WI38 (cell line): ENCODE measurements at regions not wholly inside any gene's neighbourhood (a gene's known extent, or its start where the extent isn't known, plus 50 kb on each side); places are given as distances from the start of the nearest gene placed in this dataset.

ENCODE experiments used
- H3K4me3 ChIP-seq: 2 replicates; pipeline ENCODE4 v1.5.1; 2011; ENCODE audit warnings: low read depth, mild to moderate bottlenecking, control low read depth, low read length
- TF ChIP-seq, protein P1 (sequence below): IDR thresholded peaks from 2 replicates; pipeline ENCODE4 v1.5.1; 2012; ENCODE audit warnings: low read depth, mild to moderate bottlenecking, control low read depth, low read length

DNA sequence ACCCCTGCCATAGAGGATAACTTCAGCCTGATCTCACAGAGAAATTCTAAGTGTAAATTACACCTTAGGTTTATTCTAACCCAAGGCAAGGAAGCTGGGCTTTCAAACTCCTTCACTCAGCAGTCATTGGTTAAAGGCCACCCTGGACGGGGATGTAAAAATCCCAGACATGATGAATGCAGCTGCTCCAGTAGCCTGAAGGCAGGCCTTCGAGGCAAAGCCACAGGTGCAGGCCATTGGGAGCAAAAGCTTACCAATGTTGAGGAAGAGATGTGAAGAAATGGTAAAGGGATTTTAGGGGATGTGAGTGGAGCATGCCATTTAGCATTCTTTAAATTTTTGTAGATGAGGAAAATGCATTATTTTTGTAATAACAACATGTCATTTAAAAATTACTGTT, 514.4 kb downstream of the XYLT1 start:
- TF ChIP-seq, protein P1, sequence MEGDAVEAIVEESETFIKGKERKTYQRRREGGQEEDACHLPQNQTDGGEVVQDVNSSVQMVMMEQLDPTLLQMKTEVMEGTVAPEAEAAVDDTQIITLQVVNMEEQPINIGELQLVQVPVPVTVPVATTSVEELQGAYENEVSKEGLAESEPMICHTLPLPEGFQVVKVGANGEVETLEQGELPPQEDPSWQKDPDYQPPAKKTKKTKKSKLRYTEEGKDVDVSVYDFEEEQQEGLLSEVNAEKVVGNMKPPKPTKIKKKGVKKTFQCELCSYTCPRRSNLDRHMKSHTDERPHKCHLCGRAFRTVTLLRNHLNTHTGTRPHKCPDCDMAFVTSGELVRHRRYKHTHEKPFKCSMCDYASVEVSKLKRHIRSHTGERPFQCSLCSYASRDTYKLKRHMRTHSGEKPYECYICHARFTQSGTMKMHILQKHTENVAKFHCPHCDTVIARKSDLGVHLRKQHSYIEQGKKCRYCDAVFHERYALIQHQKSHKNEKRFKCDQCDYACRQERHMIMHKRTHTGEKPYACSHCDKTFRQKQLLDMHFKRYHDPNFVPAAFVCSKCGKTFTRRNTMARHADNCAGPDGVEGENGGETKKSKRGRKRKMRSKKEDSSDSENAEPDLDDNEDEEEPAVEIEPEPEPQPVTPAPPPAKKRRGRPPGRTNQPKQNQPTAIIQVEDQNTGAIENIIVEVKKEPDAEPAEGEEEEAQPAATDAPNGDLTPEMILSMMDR: no peak

DNA sequence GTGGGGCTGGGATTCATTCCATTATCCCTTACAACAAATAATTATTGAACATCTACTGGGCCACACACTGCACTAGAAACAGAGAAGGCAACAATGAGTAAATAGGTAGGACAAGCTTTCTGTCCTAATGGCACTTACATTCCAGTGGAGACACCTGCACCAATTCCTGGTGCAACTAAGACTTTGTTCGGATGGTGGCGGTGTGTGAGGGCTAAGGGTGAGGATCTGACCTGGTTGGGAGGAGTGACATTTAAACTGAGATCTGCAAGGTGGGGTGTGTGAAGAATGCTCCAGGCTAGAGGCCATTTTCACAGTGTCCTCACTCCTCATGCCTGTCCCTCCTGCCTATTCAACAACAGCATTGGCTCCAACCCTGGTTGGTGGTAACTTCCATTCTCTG, 510.0 kb downstream of the XYLT1 start:
- H3K4me3 ChIP-seq: no peak overlapping the region
- TF ChIP-seq, protein P1: no peak

More for the DNA sequence above, 514.4 kb downstream of the XYLT1 start:
- no peak overlapping the region for H3K4me3 ChIP-seq

DNA sequence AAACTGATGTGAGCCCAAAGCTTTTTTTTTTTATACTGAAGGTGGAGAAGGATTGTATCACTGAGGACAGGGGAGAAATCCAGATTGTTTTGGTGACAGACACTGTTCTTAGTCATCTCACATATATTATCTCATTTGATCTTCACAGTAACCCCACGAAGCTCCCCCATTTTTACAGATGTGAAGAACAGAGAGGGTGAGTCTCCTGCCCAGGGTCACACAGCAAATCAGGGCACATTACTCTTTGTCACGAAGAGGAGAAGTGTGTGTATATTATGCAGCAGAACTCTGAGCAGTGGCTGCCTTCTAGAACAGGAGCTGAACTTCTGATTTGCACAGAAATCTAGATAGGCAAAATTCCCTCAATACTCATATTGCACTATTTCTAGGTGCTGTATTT, 504.3 kb downstream of the XYLT1 start:
- no peak overlapping the region for H3K4me3 ChIP-seq
- TF ChIP-seq, protein P1: no peak

DNA sequence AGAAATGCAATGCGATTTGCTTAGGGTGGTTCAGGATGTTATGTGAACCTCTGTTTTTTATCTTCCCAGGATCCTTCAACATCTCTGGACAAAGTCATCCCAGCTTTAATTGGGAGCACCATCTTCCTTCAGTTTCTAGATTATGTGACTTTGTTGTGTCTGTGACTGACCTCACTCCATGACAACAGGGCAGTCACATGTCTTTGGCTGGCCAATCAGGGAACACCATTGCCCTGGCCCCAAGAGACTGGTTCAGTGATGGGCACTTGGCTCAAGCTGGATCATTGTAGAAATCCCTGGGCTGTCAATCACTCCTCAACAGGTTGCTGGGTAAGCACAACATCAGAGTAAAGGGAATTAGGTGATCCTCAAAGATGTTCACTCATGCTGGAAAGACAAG, 499.7 kb downstream of the XYLT1 start:
- TF ChIP-seq, protein P1: no peak

DNA sequence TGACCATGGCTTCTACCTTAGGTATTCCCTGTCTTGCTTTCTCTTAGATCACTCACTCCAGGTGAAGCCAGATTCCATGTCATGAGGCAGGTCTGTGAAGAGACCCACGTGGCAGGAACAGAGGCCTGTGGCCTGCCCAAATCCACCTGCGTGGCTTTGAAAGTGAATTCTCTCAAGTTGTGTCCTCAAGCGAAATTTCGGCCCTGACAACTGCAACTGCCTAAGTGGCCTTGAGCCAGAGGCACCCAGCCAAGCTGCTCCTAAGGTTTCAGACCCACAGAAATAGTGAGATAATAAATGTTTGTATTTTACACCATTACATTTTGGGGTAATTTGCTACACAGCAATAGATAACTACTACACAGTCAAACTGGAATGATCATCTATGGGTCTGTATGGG, 497.9 kb downstream of the XYLT1 start:
- TF ChIP-seq, protein P1: no peak
- H3K4me3 ChIP-seq: no peak overlapping the region

More for the DNA sequence above, 499.7 kb downstream of the XYLT1 start:
- H3K4me3 ChIP-seq: no peak overlapping the region

DNA sequence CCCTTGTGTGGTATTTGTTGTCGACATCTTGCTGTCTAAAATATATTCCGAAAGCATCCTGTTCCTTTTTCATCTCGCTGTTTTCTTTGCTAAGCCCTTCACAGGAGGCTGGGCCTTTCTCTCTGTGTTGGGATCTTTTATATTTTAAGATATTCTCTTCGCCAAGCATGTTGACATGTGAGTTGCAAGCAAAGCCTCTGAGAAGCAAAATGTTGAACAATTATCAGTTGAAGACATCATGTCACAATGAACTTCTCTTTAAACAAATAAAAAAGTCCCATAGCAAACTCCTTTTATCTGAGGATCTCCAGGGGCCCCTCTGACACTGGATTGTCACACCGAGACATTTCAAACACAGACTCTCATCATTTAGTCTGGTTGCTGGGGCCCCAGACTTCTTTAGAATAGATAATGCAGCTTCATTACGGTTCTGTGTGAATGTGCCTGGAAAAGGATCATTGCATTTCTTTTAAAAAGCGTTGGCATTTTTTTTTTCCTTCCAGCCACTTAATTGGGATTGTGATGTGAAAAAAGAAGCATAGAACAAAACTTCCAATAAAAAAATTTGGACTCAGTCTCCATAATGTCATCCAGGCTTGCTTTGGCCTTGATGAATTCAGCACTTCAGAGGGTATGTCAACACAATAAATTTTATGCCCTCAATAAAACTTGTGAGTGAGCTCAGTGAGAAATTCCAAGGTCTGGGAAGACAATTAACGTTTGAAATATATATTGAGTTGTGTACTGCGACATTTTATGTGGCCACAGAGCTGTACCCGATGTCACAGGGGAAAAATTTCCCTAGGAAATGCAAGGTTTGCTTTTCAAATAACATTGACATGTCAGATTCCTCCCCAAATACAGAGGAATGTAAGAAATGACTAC, 496.8 kb downstream of the XYLT1 start:
- TF ChIP-seq, protein P1: no peak
- H3K4me3 ChIP-seq: no peak overlapping the region

DNA sequence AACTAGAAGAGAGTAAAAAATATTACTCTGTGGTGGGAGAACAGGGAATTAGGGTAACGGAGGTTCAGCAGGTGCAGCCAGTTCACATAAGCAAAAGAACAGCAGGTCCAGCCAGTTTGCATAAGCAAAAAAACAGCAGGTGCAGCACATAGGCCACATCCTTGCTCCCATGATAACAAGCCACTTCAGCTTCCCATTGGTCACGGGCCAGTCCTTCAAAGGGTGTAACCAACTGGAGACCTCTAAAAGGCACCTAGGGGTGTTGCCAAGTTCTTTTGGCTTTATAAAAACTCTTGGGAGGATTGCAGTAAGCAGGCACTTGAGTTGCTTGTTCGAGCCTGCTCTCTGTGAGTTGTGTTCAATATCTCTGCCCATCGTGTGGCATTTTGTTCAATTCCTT, 488.1 kb downstream of the XYLT1 start:
- no peak overlapping the region for H3K4me3 ChIP-seq
- TF ChIP-seq, protein P1: no peak
